GM12878 (cell line): ENCODE measurements at regions not wholly inside any gene's neighbourhood (a gene's known extent, or its start where the extent isn't known, plus 50 kb on each side); places are given as distances from the start of the nearest gene placed in this dataset.

ENCODE experiments used
- ATAC-seq: fragments of 200-7000 bp; cut with Tn5 transposase; 3 replicates; pipeline ENCODE4 v1.9.1; 2020; ENCODE audit warnings: mild to moderate bottlenecking, moderate library complexity
- BruUV-seq: library from RNA; stranded (reverse); fragments of 400-500 nt; replicated peaks from 2 replicates; lab custom pipeline; 2021; lab: Mats Ljungman, UMichigan
- CTCF ChIA-PET: fragments of 300-600 bp; sonication (Branson Sonifier 250); formaldehyde crosslinking; extraction: SDS; loops from one replicate; lab custom pipeline; 2021; ENCODE audit warnings: inconsistent platforms; lab: Yijun Ruan, JAX
- POLR2A ChIA-PET: fragments of 350-600 bp; formaldehyde crosslinking; extraction: SDS; loops from one replicate; lab custom pipeline; 2021; ENCODE audit warnings: inconsistent platforms; lab: Charles Lee
- RAD21 ChIA-PET: fragments of 300-600 bp; sonication (Branson Sonifier 250); formaldehyde crosslinking; loops from one replicate; lab custom pipeline; 2023; ENCODE audit warnings: antibody characterized with exemption; ENCODE audit not compliant: unreplicated experiment; lab: Charles Lee
- SMC1A ChIA-PET: fragments of 300-600 bp; sonication (Branson Sonifier 250); formaldehyde crosslinking; loops from one replicate; lab custom pipeline; 2023; ENCODE audit not compliant: unreplicated experiment, uncharacterized antibody; lab: Charles Lee
- DNase-seq: peaks from one replicate; pipeline ENCODE4 v3.0.0-alpha.2; 2011; ENCODE audit warnings: low read depth, low spot score
- FAIRE-seq: peaks from 3 replicates; lab custom pipeline; 2011; peaks lifted over from hg19 to GRCh38; lab: Jason Lieb, UNC
- H2AFZ ChIP-seq: 2 replicates; pipeline ENCODE4 v1.6.0; 2011; ENCODE audit warnings: low read depth, low read length, control low read depth; ENCODE audit not compliant: control insufficient read depth
- H3K27ac ChIP-seq: 2 replicates; pipeline ENCODE4 v1.5.1; 2011; ENCODE audit warnings: control low read depth; ENCODE audit not compliant: control insufficient read depth, insufficient read depth
- H3K27me3 ChIP-seq, 2 experiments: replicated peaks in 1 of 2; 2 replicates each; pipeline versions ENCODE4 v1.6.0 to v1.6.1; 2011; ENCODE audit warnings: low read length in 1 of 2; ENCODE audit not compliant: control insufficient read depth in 2 of 2, insufficient read depth in 2 of 2
- H3K36me3 ChIP-seq, 2 experiments: 2 replicates each; pipeline ENCODE4 v1.5.1; 2011; ENCODE audit warnings: low read length in 1 of 2; ENCODE audit not compliant: control insufficient read depth in 2 of 2, insufficient read depth in 2 of 2
- H3K4me1 ChIP-seq: 2 replicates; pipeline ENCODE4 v1.6.1; 2011; ENCODE audit warnings: mild to moderate bottlenecking, low read length, moderate library complexity, mixed read lengths; ENCODE audit not compliant: control insufficient read depth, insufficient read depth
- H3K4me2 ChIP-seq: 2 replicates; pipeline ENCODE4 v1.6.0; 2011; ENCODE audit warnings: control low read depth; ENCODE audit not compliant: control insufficient read depth, insufficient read depth
- H3K4me3 ChIP-seq: fragments of 200-600 bp; sonication (generic); 2 replicates; pipeline ENCODE4 v1.5.1; 2016
- H3K79me2 ChIP-seq: 2 replicates; pipeline ENCODE4 v1.6.0; 2011; ENCODE audit warnings: low read length; ENCODE audit not compliant: control insufficient read depth, insufficient read depth
- H3K9ac ChIP-seq: 2 replicates; pipeline ENCODE4 v1.8.0; 2011; ENCODE audit warnings: low read length, control low read depth, mixed read lengths; ENCODE audit not compliant: control insufficient read depth, insufficient read depth
- H3K9me3 ChIP-seq: replicated peaks from 3 replicates; pipeline ENCODE4 v1.5.1; 2011; ENCODE audit warnings: mild to moderate bottlenecking, low read length; ENCODE audit not compliant: control insufficient read depth, insufficient read depth
- H4K20me1 ChIP-seq: 2 replicates; pipeline ENCODE4 v1.6.0; 2011; ENCODE audit not compliant: control insufficient read depth, insufficient read depth
- CREB1 ChIP-seq: IDR thresholded peaks from 2 replicates; pipeline ENCODE4 v1.6.1; 2012; ENCODE audit warnings: low read depth, mild to moderate bottlenecking, inconsistent platforms
- DPF2 ChIP-seq: fragments of 450-650 bp; IDR thresholded peaks from 2 replicates; pipeline ENCODE4 v1.6.1; 2017; ENCODE audit warnings: mild to moderate bottlenecking
- ESRRA ChIP-seq: IDR thresholded peaks from 2 replicates; pipeline ENCODE4 v1.6.1; 2012; ENCODE audit warnings: mild to moderate bottlenecking, low read length, improper control_type of control experiment
- FOXM1 ChIP-seq: IDR thresholded peaks from 2 replicates; pipeline ENCODE4 v1.6.1; 2012; ENCODE audit warnings: low read depth, mild to moderate bottlenecking, inconsistent platforms, low read length, moderate library complexity
- GABPA ChIP-seq: IDR thresholded peaks from 2 replicates; pipeline ENCODE4 v1.6.1; 2014; ENCODE audit warnings: antibody characterized with exemption, low read depth, mild to moderate bottlenecking, inconsistent platforms
- JUND ChIP-seq: IDR thresholded peaks from 2 replicates; pipeline ENCODE4 v1.6.1; 2012; ENCODE audit warnings: low read depth, mild to moderate bottlenecking, low read length, improper control_type of control experiment, moderate library complexity
- MEF2B ChIP-seq: fragments of 450-650 bp; IDR thresholded peaks from 2 replicates; pipeline ENCODE4 v1.6.1; 2018; ENCODE audit warnings: mild to moderate bottlenecking, moderate library complexity; ENCODE audit not compliant: partially characterized antibody, poor library complexity, severe bottlenecking
- MYB ChIP-seq: fragments of 150-350 bp; IDR thresholded peaks from 2 replicates; pipeline ENCODE4 v1.6.1; 2014; ENCODE audit warnings: mild to moderate bottlenecking, low read depth, low read length, borderline replicate concordance
- PAX8 ChIP-seq: fragments of 450-650 bp; IDR thresholded peaks from 2 replicates; pipeline ENCODE4 v1.6.1; 2017; ENCODE audit warnings: mild to moderate bottlenecking, moderate library complexity
- SMC3 ChIP-seq: IDR thresholded peaks from 2 replicates; pipeline ENCODE4 v1.6.1; 2011; ENCODE audit warnings: low read length, improper control_type of control experiment, borderline replicate concordance
- SP1 ChIP-seq: IDR thresholded peaks from one replicate; pipeline ENCODE4 v1.6.1; 2011; ENCODE audit warnings: low read depth, low read length
- SREBF2 ChIP-seq: IDR thresholded peaks from 2 replicates; pipeline ENCODE4 v1.6.1; 2012; ENCODE audit warnings: mild to moderate bottlenecking, low read length
- SUPT20H ChIP-seq: IDR thresholded peaks from 2 replicates; pipeline ENCODE4 v1.6.1; 2011; ENCODE audit warnings: low read depth, mild to moderate bottlenecking, low read length, moderate library complexity, borderline replicate concordance; ENCODE audit not compliant: control insufficient read depth
- SUZ12 ChIP-seq: fragments of 200-600 bp; sonication (generic); IDR thresholded peaks from one replicate; pipeline ENCODE4 v1.6.1; 2018; ENCODE audit warnings: antibody characterized with exemption, mild to moderate bottlenecking; ENCODE audit not compliant: unreplicated experiment
- TCF7 ChIP-seq: IDR thresholded peaks from 2 replicates; pipeline ENCODE4 v1.6.1; 2014; ENCODE audit warnings: antibody characterized with exemption, borderline replicate concordance
- YY1 ChIP-seq: IDR thresholded peaks from 2 replicates; pipeline ENCODE4 v1.6.1; 2011; ENCODE audit warnings: low read depth, mild to moderate bottlenecking, low read length
- ZNF24 ChIP-seq: fragments of 450-650 bp; IDR thresholded peaks from 2 replicates; pipeline ENCODE4 v1.6.1; 2017; ENCODE audit warnings: antibody characterized with exemption, mild to moderate bottlenecking
- WGBS: methylation state at CpG from one replicate; pipeline ENCODE4 v1.1.6; 2016; ENCODE audit warnings: low lambda C conversion rate; ENCODE audit not compliant: insufficient replicate concordance, insufficient coverage; ENCODE audit errors: missing lambda C conversion rate; 5-methylcytosine and 5-hydroxymethylcytosine counted together
- in situ Hi-C: fragments of 300-500 bp; cut with MboI; formaldehyde crosslinking; loops from 9 replicates; pipeline ENCODE4 v1.14.3; 2018; ENCODE audit warnings: mixed read lengths
- intact Hi-C: fragments of 100-400 bp; cut with micrococcal nuclease; formaldehyde crosslinking; loops from one replicate; pipeline ENCODE4 v1.14.2; 2022; ENCODE audit not compliant: unreplicated experiment
- TF ChIP-seq, protein P1 (sequence below): fragments of 450-650 bp; IDR thresholded peaks from 2 replicates; pipeline ENCODE4 v1.6.1; 2017; ENCODE audit warnings: low read depth, mild to moderate bottlenecking, moderate library complexity
- TF ChIP-seq, protein P2 (sequence below): IDR thresholded peaks from 2 replicates; pipeline ENCODE4 v1.6.1; 2012; ENCODE audit warnings: low read depth, low read length, improper control_type of control experiment
- TF ChIP-seq, protein P3 (sequence below): IDR thresholded peaks from 2 replicates; pipeline ENCODE4 v1.6.1; 2012; ENCODE audit warnings: mild to moderate bottlenecking, low read depth, low read length
- TF ChIP-seq, protein P4 (sequence below): IDR thresholded peaks from 2 replicates; pipeline ENCODE4 v1.6.1; 2012; ENCODE audit warnings: low read depth, low read length, improper control_type of control experiment

DNA sequence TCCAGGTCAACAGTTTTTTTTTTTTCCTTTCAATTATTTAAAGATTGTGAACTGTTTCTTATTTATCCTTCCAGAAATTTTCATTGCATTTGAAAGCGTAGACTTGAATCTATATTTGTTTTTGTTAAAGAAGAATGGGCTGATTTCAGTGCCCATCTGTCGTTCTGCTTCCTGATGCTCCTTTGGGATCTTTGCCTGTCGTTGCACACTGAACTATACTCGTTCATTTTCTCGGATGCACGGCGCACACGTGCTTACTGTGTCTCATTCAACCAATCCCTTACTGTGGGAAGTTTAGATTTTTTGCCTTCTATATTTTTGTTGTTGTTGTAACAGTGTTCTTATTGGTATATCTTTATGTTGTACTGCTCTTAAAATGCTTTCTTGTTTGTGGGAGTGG lies 149.7 kb downstream of the VAPA start (continued):
- TF ChIP-seq SMC3 (no peak), SP1 (no peak), DPF2 (no peak), JUND (no peak), FOXM1 (no peak), TCF7 (no peak)
- TF ChIP-seq, protein P1, sequence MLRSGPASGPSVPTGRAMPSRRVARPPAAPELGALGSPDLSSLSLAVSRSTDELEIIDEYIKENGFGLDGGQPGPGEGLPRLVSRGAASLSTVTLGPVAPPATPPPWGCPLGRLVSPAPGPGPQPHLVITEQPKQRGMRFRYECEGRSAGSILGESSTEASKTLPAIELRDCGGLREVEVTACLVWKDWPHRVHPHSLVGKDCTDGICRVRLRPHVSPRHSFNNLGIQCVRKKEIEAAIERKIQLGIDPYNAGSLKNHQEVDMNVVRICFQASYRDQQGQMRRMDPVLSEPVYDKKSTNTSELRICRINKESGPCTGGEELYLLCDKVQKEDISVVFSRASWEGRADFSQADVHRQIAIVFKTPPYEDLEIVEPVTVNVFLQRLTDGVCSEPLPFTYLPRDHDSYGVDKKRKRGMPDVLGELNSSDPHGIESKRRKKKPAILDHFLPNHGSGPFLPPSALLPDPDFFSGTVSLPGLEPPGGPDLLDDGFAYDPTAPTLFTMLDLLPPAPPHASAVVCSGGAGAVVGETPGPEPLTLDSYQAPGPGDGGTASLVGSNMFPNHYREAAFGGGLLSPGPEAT = no peak

DNA sequence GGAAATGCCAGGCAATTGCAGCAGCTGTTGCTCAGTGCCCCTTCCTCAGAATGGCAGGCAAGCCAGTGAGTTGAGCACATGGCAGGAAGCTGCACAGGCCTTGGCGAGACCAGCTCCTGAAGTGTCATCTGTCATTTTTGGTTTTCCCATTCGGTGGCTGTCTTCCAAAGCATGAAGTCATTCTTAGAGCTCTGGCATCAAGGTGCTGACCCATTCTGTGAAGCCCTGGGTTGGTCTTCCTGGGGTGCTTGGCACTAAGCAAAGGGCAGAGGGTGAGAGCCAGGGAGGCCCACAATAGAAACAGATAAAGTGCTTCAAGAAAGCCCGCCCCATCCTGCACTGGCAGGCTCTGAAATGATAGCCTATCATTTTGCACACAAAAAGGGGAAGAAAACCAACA lies 150.5 kb downstream of the VAPA start:
- CTCF ChIA-PET = no interaction called here
- 26% methylated on average over 3 of the region's 3 CpGs for WGBS
- Histone ChIP-seq H4K20me1 (no peaks in the 10 kb centered on the region), H3K4me1 (no peaks in the 10 kb centered on the region), H2AFZ (no peak overlapping the region), H3K79me2 (no peaks in the 10 kb centered on the region), H3K4me3 (no peak overlapping the region), H3K27ac (no peak overlapping the region), H3K4me2 (no peak overlapping the region), H3K9me3 (no peaks in the 10 kb centered on the region), H3K9ac (no peak overlapping the region), H3K36me3 (no peaks in the 10 kb centered on the region), H3K27me3 (peaks cover 0 to 1% of the 10 kb centered on the region in 2 experiments; a peak in 2 of 4 replicates)
- FAIRE-seq (no peak), ATAC-seq (no peak), DNase-seq (no peak)
- SMC1A ChIA-PET = no interaction called here
- BruUV-seq = no TSS peak
- RAD21 ChIA-PET = no interaction called here
- intact Hi-C loops = no loop called here
- POLR2A ChIA-PET = no interaction called here
- in situ Hi-C loops = no loop called here
- TF ChIP-seq MYB (no peak), PAX8 (no peak), SUZ12 (no peak), GABPA (no peak), SREBF2 (no peak), ZNF24 (no peak), SUPT20H (no peak), MEF2B (no peak), ESRRA (no peak), CREB1 (no peak), JUND (no peak), YY1 (no peak)
- TF ChIP-seq, protein P2, sequence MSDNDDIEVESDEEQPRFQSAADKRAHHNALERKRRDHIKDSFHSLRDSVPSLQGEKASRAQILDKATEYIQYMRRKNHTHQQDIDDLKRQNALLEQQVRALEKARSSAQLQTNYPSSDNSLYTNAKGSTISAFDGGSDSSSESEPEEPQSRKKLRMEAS = no peak
- TF ChIP-seq, protein P3, sequence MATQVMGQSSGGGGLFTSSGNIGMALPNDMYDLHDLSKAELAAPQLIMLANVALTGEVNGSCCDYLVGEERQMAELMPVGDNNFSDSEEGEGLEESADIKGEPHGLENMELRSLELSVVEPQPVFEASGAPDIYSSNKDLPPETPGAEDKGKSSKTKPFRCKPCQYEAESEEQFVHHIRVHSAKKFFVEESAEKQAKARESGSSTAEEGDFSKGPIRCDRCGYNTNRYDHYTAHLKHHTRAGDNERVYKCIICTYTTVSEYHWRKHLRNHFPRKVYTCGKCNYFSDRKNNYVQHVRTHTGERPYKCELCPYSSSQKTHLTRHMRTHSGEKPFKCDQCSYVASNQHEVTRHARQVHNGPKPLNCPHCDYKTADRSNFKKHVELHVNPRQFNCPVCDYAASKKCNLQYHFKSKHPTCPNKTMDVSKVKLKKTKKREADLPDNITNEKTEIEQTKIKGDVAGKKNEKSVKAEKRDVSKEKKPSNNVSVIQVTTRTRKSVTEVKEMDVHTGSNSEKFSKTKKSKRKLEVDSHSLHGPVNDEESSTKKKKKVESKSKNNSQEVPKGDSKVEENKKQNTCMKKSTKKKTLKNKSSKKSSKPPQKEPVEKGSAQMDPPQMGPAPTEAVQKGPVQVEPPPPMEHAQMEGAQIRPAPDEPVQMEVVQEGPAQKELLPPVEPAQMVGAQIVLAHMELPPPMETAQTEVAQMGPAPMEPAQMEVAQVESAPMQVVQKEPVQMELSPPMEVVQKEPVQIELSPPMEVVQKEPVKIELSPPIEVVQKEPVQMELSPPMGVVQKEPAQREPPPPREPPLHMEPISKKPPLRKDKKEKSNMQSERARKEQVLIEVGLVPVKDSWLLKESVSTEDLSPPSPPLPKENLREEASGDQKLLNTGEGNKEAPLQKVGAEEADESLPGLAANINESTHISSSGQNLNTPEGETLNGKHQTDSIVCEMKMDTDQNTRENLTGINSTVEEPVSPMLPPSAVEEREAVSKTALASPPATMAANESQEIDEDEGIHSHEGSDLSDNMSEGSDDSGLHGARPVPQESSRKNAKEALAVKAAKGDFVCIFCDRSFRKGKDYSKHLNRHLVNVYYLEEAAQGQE = no peak
- TF ChIP-seq, protein P4, sequence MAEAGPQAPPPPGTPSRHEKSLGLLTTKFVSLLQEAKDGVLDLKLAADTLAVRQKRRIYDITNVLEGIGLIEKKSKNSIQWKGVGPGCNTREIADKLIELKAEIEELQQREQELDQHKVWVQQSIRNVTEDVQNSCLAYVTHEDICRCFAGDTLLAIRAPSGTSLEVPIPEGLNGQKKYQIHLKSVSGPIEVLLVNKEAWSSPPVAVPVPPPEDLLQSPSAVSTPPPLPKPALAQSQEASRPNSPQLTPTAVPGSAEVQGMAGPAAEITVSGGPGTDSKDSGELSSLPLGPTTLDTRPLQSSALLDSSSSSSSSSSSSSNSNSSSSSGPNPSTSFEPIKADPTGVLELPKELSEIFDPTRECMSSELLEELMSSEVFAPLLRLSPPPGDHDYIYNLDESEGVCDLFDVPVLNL = no peak
